HUES48 (cell line): ENCODE measurements at regions not wholly inside any gene's neighbourhood (a gene's known extent, or its start where the extent isn't known, plus 50 kb on each side); places are given as distances from the start of the nearest gene placed in this dataset.

ENCODE experiments used
- H3K27ac ChIP-seq: one replicate; pipeline ENCODE4 v1.7.0; 2013; ENCODE audit warnings: low read depth, low read length, inconsistent platforms
- H3K27me3 ChIP-seq: 2 replicates; pipeline ENCODE4 v1.6.1; 2013; ENCODE audit warnings: mild to moderate bottlenecking, low read length; ENCODE audit not compliant: control insufficient read depth, insufficient read depth
- H3K36me3 ChIP-seq: 2 replicates; pipeline ENCODE4 v1.6.1; 2013; ENCODE audit warnings: low read length; ENCODE audit not compliant: control insufficient read depth, insufficient read depth
- H3K4me1 ChIP-seq: 2 replicates; pipeline ENCODE4 v1.6.1; 2013; ENCODE audit warnings: mild to moderate bottlenecking, low read length; ENCODE audit not compliant: control insufficient read depth, insufficient read depth
- H3K4me3 ChIP-seq: 2 replicates; pipeline ENCODE4 v1.5.1; 2013; ENCODE audit warnings: mild to moderate bottlenecking, low read depth, low read length
- H3K9ac ChIP-seq: 2 replicates; pipeline ENCODE4 v1.6.1; 2013; ENCODE audit warnings: mild to moderate bottlenecking, low read depth, low read length, moderate library complexity
- H3K9me3 ChIP-seq: 2 replicates; pipeline ENCODE4 v1.6.1; 2013; ENCODE audit warnings: low read length; ENCODE audit not compliant: control insufficient read depth, insufficient read depth

GRCh38 chr12:91672130-91672529 is 473.5 kb downstream of the BTG1 start:
- Histone ChIP-seq H3K36me3 (no peaks in the 10 kb centered on the region), H3K27ac (no peak overlapping the region)

GRCh38 chr12:91667694-91668093 is 478.0 kb downstream of the BTG1 start:
- no peaks in the 10 kb centered on the region for H3K9me3 ChIP-seq
- H3K27me3 ChIP-seq: no peaks in the 10 kb centered on the region
- H3K4me3 ChIP-seq: no peak overlapping the region
- H3K27ac ChIP-seq: no peak overlapping the region
- no peaks in the 10 kb centered on the region for H3K36me3 ChIP-seq
- H3K9ac ChIP-seq: no peak overlapping the region
- no peaks in the 10 kb centered on the region for H3K4me1 ChIP-seq

More at GRCh38 chr12:91672130-91672529, 473.5 kb downstream of the BTG1 start:
- Histone ChIP-seq H3K27me3 (no peaks in the 10 kb centered on the region), H3K4me1 (no peaks in the 10 kb centered on the region), H3K9ac (no peak overlapping the region), H3K4me3 (no peak overlapping the region), H3K9me3 (no peaks in the 10 kb centered on the region)

GRCh38 chr12:91663744-91664143 is 481.1 kb upstream of the DCN start:
- H3K27ac ChIP-seq: no peak overlapping the region
- H3K36me3 ChIP-seq: no peaks in the 10 kb centered on the region
- H3K9ac ChIP-seq: no peak overlapping the region
- H3K9me3 ChIP-seq: no peaks in the 10 kb centered on the region
- no peaks in the 10 kb centered on the region for H3K4me1 ChIP-seq
- H3K27me3 ChIP-seq: no peaks in the 10 kb centered on the region
- no peak overlapping the region for H3K4me3 ChIP-seq

- H3K27me3 ChIP-seq: no peaks in the 10 kb centered on the region
- no peaks in the 10 kb centered on the region for H3K4me1 ChIP-seq
- H3K9ac ChIP-seq: no peak overlapping the region
Measured at GRCh38 chr12:91663310-91663709, 480.7 kb upstream of the DCN start.

GRCh38 chr12:91662021-91662420 is 479.4 kb upstream of the DCN start:
- Histone ChIP-seq H3K9me3 (no peaks in the 10 kb centered on the region), H3K4me1 (no peaks in the 10 kb centered on the region), H3K36me3 (no peaks in the 10 kb centered on the region), H3K27me3 (no peaks in the 10 kb centered on the region), H3K4me3 (no peak overlapping the region), H3K9ac (no peak overlapping the region), H3K27ac (no peak overlapping the region)

More at GRCh38 chr12:91663310-91663709, 480.7 kb upstream of the DCN start:
- Histone ChIP-seq H3K4me3 (no peak overlapping the region), H3K27ac (no peak overlapping the region), H3K36me3 (no peaks in the 10 kb centered on the region), H3K9me3 (no peaks in the 10 kb centered on the region)

- no peaks in the 10 kb centered on the region for H3K27me3 ChIP-seq
- H3K27ac ChIP-seq: no peak overlapping the region
- no peaks in the 10 kb centered on the region for H3K4me1 ChIP-seq
- H3K9ac ChIP-seq: no peak overlapping the region
- H3K36me3 ChIP-seq: no peaks in the 10 kb centered on the region
- H3K4me3 ChIP-seq: no peak overlapping the region
- H3K9me3 ChIP-seq: no peaks in the 10 kb centered on the region
Measured at GRCh38 chr12:91657032-91657431, 474.4 kb upstream of the DCN start.

- Histone ChIP-seq H3K9me3 (no peaks in the 10 kb centered on the region), H3K9ac (no peak overlapping the region), H3K4me3 (no peak overlapping the region), H3K27me3 (no peaks in the 10 kb centered on the region), H3K27ac (no peak overlapping the region), H3K4me1 (no peaks in the 10 kb centered on the region), H3K36me3 (no peaks in the 10 kb centered on the region)
Measured at GRCh38 chr12:91655966-91656365, 473.3 kb upstream of the DCN start.

- Histone ChIP-seq H3K36me3 (no peaks in the 10 kb centered on the region), H3K9ac (no peak overlapping the region), H3K27ac (no peak overlapping the region), H3K4me3 (no peak overlapping the region), H3K4me1 (no peaks in the 10 kb centered on the region), H3K9me3 (no peaks in the 10 kb centered on the region), H3K27me3 (no peaks in the 10 kb centered on the region)
Measured at GRCh38 chr12:91654087-91654486, 471.5 kb upstream of the DCN start.

GRCh38 chr12:91651728-91652127 is 469.1 kb upstream of the DCN start:
- Histone ChIP-seq H3K27ac (no peak overlapping the region), H3K4me1 (no peaks in the 10 kb centered on the region), H3K4me3 (no peak overlapping the region), H3K9me3 (no peaks in the 10 kb centered on the region), H3K36me3 (no peaks in the 10 kb centered on the region), H3K9ac (no peak overlapping the region), H3K27me3 (no peaks in the 10 kb centered on the region)

- Histone ChIP-seq H3K9ac (no peak overlapping the region), H3K27ac (no peak overlapping the region), H3K9me3 (no peaks in the 10 kb centered on the region), H3K36me3 (no peaks in the 10 kb centered on the region), H3K4me3 (no peak overlapping the region), H3K27me3 (no peaks in the 10 kb centered on the region), H3K4me1 (no peaks in the 10 kb centered on the region)
Measured at GRCh38 chr12:91643763-91644162, 461.1 kb upstream of the DCN start.

- Histone ChIP-seq H3K27ac (no peak overlapping the region), H3K4me3 (no peak overlapping the region), H3K36me3 (no peaks in the 10 kb centered on the region), H3K9me3 (no peaks in the 10 kb centered on the region), H3K27me3 (no peaks in the 10 kb centered on the region), H3K9ac (no peak overlapping the region), H3K4me1 (no peaks in the 10 kb centered on the region)
Measured at GRCh38 chr12:91640021-91640420, 457.4 kb upstream of the DCN start.

GRCh38 chr12:91639327-91639726 is 456.7 kb upstream of the DCN start:
- no peak overlapping the region for H3K4me3 ChIP-seq
- H3K9ac ChIP-seq: no peak overlapping the region
- H3K27ac ChIP-seq: no peak overlapping the region
- no peaks in the 10 kb centered on the region for H3K9me3 ChIP-seq
- H3K4me1 ChIP-seq: no peaks in the 10 kb centered on the region
- H3K36me3 ChIP-seq: no peaks in the 10 kb centered on the region
- no peaks in the 10 kb centered on the region for H3K27me3 ChIP-seq
